ENCODE measurements at regions not wholly inside any gene's neighbourhood (a gene's known extent, or its start where the extent isn't known, plus 50 kb on each side); places are given as distances from the start of the nearest gene placed in this dataset.

DNA sequence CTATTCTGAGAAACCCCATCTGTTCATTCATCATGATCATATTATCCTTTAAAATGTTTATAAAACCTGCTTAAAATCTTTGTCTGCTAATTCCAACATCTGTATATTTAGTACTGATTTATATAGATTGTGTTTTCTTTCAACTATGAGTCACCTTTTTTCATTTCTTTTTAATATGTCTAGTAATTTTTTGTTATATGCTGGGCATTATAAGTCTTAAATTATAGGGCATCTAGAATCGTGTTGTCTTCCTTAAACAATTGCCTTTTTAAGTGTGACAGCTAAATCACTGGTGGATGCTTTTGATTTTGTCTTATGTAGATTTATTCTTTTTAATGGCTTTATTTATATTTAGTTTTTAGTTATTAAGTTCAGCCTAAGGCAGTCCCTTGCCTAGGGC, 323.4 kb upstream of the THRB start:
- no peak overlapping the region for H3K4me3 ChIP-seq (ENCODE audit: low read depth, low read length)
- no peak for DNase-seq (ENCODE audit: low read depth)
- no peak for TF ChIP-seq POLR2A (IDR thresholded peaks at IDR 0.05; ENCODE audit: extremely low read depth, insufficient read length)
- TF ChIP-seq MYC (IDR thresholded peaks at IDR 0.05; ENCODE audit: low read depth, low read length): no peak
- TF ChIP-seq MAX (IDR thresholded peaks at IDR 0.05; ENCODE audit: low read depth, low read length): no peak
- TF ChIP-seq, protein P1, sequence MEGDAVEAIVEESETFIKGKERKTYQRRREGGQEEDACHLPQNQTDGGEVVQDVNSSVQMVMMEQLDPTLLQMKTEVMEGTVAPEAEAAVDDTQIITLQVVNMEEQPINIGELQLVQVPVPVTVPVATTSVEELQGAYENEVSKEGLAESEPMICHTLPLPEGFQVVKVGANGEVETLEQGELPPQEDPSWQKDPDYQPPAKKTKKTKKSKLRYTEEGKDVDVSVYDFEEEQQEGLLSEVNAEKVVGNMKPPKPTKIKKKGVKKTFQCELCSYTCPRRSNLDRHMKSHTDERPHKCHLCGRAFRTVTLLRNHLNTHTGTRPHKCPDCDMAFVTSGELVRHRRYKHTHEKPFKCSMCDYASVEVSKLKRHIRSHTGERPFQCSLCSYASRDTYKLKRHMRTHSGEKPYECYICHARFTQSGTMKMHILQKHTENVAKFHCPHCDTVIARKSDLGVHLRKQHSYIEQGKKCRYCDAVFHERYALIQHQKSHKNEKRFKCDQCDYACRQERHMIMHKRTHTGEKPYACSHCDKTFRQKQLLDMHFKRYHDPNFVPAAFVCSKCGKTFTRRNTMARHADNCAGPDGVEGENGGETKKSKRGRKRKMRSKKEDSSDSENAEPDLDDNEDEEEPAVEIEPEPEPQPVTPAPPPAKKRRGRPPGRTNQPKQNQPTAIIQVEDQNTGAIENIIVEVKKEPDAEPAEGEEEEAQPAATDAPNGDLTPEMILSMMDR (IDR thresholded peaks at IDR 0.05; ENCODE audit: low read depth, low read length): no peak

DNA sequence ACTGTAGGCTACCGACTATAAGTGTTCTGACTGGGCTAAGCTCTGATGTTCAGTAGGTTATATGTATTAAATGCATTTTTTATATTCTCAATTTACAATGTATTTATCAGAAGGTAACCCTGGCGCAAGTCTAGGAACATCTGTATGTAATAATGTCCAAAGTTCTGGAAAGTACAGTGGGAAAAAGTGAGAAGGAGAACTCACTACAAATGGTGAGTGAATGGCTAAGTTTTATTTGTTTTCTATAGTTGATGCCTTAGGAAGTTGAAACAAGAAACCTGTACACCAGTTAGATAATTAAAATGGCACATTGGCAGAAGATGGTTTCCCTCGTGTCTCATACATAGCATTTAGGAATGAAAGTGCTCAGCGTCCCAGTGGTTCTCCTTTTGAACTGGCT, 333.4 kb upstream of the THRB start:
- TF ChIP-seq, protein P1 (IDR thresholded peaks at IDR 0.05; ENCODE audit: low read depth, low read length): no peak
- TF ChIP-seq MAX (IDR thresholded peaks at IDR 0.05; ENCODE audit: low read depth, low read length) (no peak), POLR2A (IDR thresholded peaks at IDR 0.05; ENCODE audit: extremely low read depth, insufficient read length) (no peak), MYC (IDR thresholded peaks at IDR 0.05; ENCODE audit: low read depth, low read length) (no peak)
- DNase-seq (ENCODE audit: low read depth): no peak
- no peak overlapping the region for H3K4me3 ChIP-seq (ENCODE audit: low read depth, low read length)

GRCh38 chr3:24828551-24828950, 333.9 kb upstream of the THRB start:
- no peak for DNase-seq (ENCODE audit: low read depth)
- no peak overlapping the region for H3K4me3 ChIP-seq (ENCODE audit: low read depth, low read length)
- TF ChIP-seq, protein P1 (IDR thresholded peaks at IDR 0.05; ENCODE audit: low read depth, low read length): no peak
- no peak for TF ChIP-seq POLR2A (IDR thresholded peaks at IDR 0.05; ENCODE audit: extremely low read depth, insufficient read length)
- TF ChIP-seq MYC (IDR thresholded peaks at IDR 0.05; ENCODE audit: low read depth, low read length): no peak
- TF ChIP-seq MAX (IDR thresholded peaks at IDR 0.05; ENCODE audit: low read depth, low read length): no peak

GRCh38 chr3:24829011-24829581, 334.4 kb upstream of the THRB start:
- no peak overlapping the region for H3K4me3 ChIP-seq (ENCODE audit: low read depth, low read length)
- no peak for TF ChIP-seq MYC (IDR thresholded peaks at IDR 0.05; ENCODE audit: low read depth, low read length)
- DNase-seq (ENCODE audit: low read depth): no peak

GRCh38 chr3:24829629-24830229, 335.1 kb upstream of the THRB start:
- TF ChIP-seq, protein P1 (IDR thresholded peaks at IDR 0.05; ENCODE audit: low read depth, low read length): no peak
- TF ChIP-seq MAX (IDR thresholded peaks at IDR 0.05; ENCODE audit: low read depth, low read length) (no peak), MYC (IDR thresholded peaks at IDR 0.05; ENCODE audit: low read depth, low read length) (no peak), POLR2A (IDR thresholded peaks at IDR 0.05; ENCODE audit: extremely low read depth, insufficient read length) (no peak)
- no peak overlapping the region for H3K4me3 ChIP-seq (ENCODE audit: low read depth, low read length)
- DNase-seq (ENCODE audit: low read depth): no peak

- TF ChIP-seq, protein P1 (IDR thresholded peaks at IDR 0.05; ENCODE audit: low read depth, low read length): no peak
- TF ChIP-seq MAX (IDR thresholded peaks at IDR 0.05; ENCODE audit: low read depth, low read length) (no peak), POLR2A (IDR thresholded peaks at IDR 0.05; ENCODE audit: extremely low read depth, insufficient read length) (no peak), MYC (IDR thresholded peaks at IDR 0.05; ENCODE audit: low read depth, low read length) (no peak)
- no peak for DNase-seq (ENCODE audit: low read depth)
- H3K4me3 ChIP-seq (ENCODE audit: low read depth, low read length): no peak overlapping the region
Measured at GRCh38 chr3:24830230-24831152, 335.8 kb upstream of the THRB start.

Data from NB4 (cell line).